B cell (primary cell): ENCODE measurements at regions not wholly inside any gene's neighbourhood (a gene's known extent, or its start where the extent isn't known, plus 50 kb on each side); places are given as distances from the start of the nearest gene placed in this dataset.

ENCODE experiments used
- ATAC-seq: fragments of 200-7000 bp; cut with Tn5 transposase; one replicate; pipeline ENCODE4 v1.10.0; 2021; ENCODE audit warnings: low read depth, mild to moderate bottlenecking, moderate number of reproducible peaks, moderate library complexity
- CTCF ChIA-PET: fragments of 350-600 bp; sonication (Branson Sonifier 250); formaldehyde crosslinking; loops from one replicate; lab custom pipeline; 2021; ENCODE audit warnings: antibody characterized with exemption, inconsistent platforms; lab: Charles Lee
- POLR2A ChIA-PET: fragments of 350-600 bp; sonication (Branson Sonifier 250); formaldehyde crosslinking; loops from one replicate; lab custom pipeline; 2021; ENCODE audit warnings: antibody characterized with exemption; lab: Charles Lee
- DNase-seq: peaks from one replicate; pipeline ENCODE4 v3.0.0; 2013
- H2AFZ ChIP-seq: 2 replicates; pipeline ENCODE4 v1.6.1; 2012; ENCODE audit warnings: mild to moderate bottlenecking, low read depth, low read length; ENCODE audit not compliant: insufficient read depth, poor library complexity, severe bottlenecking
- H3K27ac ChIP-seq, 2 donors: 1 replicate in 1 of 2; 2 replicates in 1 of 2; pipeline ENCODE4 v1.5.1; 2012 to 2013; ENCODE audit warnings: low read length in 2 of 2, mild to moderate bottlenecking in 2 of 2, moderate library complexity in 1 of 2
- H3K27me3 ChIP-seq, 4 experiments: fragments of 200-600 bp in 1 of 4; sonication (generic) in 1 of 4; replicated peaks in 1 of 4; 1 replicate in 2 of 4; 2 replicates in 2 of 4; pipeline versions ENCODE4 v1.6.1 to v1.7.0; 2013 to 2016; ENCODE audit warnings: low read length in 3 of 4, mild to moderate bottlenecking in 2 of 4, mixed read lengths in 1 of 4, moderate library complexity in 1 of 4; ENCODE audit not compliant: insufficient read depth in 4 of 4, control insufficient read depth in 3 of 4; ENCODE audit errors: control extremely low read depth in 1 of 4
- H3K36me3 ChIP-seq, 2 experiments: replicated peaks in 1 of 2; 1 replicate in 1 of 2; 2 replicates in 1 of 2; pipeline versions ENCODE4 v1.6.1 to v1.7.1; 2013; ENCODE audit warnings: low read length in 1 of 2; ENCODE audit not compliant: insufficient read depth in 2 of 2, control insufficient read depth in 1 of 2; ENCODE audit errors: control extremely low read depth in 1 of 2, extremely low read depth in 1 of 2
- H3K4me1 ChIP-seq, 2 donors: fragments of 200-600 bp in 1 of 2; sonication (generic) in 1 of 2; 1 replicate in 1 of 2; 2 replicates in 1 of 2; pipeline versions ENCODE4 v1.5.1 to v1.6.1; 2013 to 2017; ENCODE audit warnings: low read length in 2 of 2; ENCODE audit not compliant: control insufficient read depth in 2 of 2, insufficient read depth in 2 of 2
- H3K4me2 ChIP-seq: replicated peaks from 2 replicates; pipeline ENCODE3; 2012; ENCODE audit warnings: mild to moderate bottlenecking, low read depth, low read length; ENCODE audit not compliant: poor library complexity, severe bottlenecking
- H3K4me3 ChIP-seq, 5 experiments: fragments of 200-600 bp in 1 of 5; sonication (generic) in 1 of 5; 1 replicate in 3 of 5; 2 replicates in 2 of 5; pipeline versions ENCODE4 v1.5.1 to v1.7.0; 2011 to 2016; ENCODE audit warnings: low read length in 4 of 5, mild to moderate bottlenecking in 4 of 5, low read depth in 2 of 5, control low read depth in 1 of 5, moderate library complexity in 1 of 5; ENCODE audit not compliant: insufficient read depth in 1 of 5; ENCODE audit errors: control extremely low read depth in 1 of 5, extremely low read depth in 1 of 5
- H3K79me2 ChIP-seq: fragments of 200-600 bp; sonication (generic); one replicate; pipeline ENCODE4 v1.6.0; 2016; ENCODE audit warnings: low read length; ENCODE audit not compliant: control insufficient read depth, insufficient read depth
- H3K9ac ChIP-seq: fragments of 200-600 bp; sonication (generic); 2 replicates; pipeline ENCODE4 v1.6.1; 2017; ENCODE audit warnings: mild to moderate bottlenecking, low read length, moderate library complexity
- H3K9me3 ChIP-seq, 3 donors: one replicate each; pipeline versions ENCODE4 v1.6.1 to v1.7.1; 2013; ENCODE audit warnings: low read length in 2 of 3; ENCODE audit not compliant: control insufficient read depth in 2 of 3, insufficient read depth in 1 of 3; ENCODE audit errors: control extremely low read depth in 1 of 3
- H4K20me1 ChIP-seq: 2 replicates; pipeline ENCODE4 v1.6.0; 2012; ENCODE audit warnings: mild to moderate bottlenecking, low read length; ENCODE audit not compliant: insufficient read depth, control insufficient read depth, poor library complexity, severe bottlenecking
- H3K27ac Mint-ChIP-seq: one replicate; pipeline ENCODE4 v1.8.0; 2021; ENCODE audit warnings: mixed read lengths
- H3K27me3 Mint-ChIP-seq: one replicate; pipeline ENCODE4 v1.8.0; 2021; ENCODE audit warnings: mixed read lengths
- H3K4me1 Mint-ChIP-seq: one replicate; pipeline ENCODE4 v1.8.0; 2021; ENCODE audit warnings: mixed read lengths
- H3K4me3 Mint-ChIP-seq: one replicate; pipeline ENCODE4 v1.8.0; 2021; ENCODE audit warnings: mixed read lengths
- H3K9me3 Mint-ChIP-seq: one replicate; pipeline ENCODE4 v1.8.0; 2022; ENCODE audit warnings: mixed read lengths; ENCODE audit not compliant: insufficient read depth
- EZH2 ChIP-seq: IDR thresholded peaks from 2 replicates; pipeline ENCODE4 v1.6.1; 2012; ENCODE audit warnings: borderline replicate concordance, low read depth, mild to moderate bottlenecking, moderate library complexity, low read length; ENCODE audit not compliant: insufficient read depth, poor library complexity, severe bottlenecking
- WGBS: methylation state at CpG from one replicate; pipeline ENCODE4 v1.1.5; 2013; ENCODE audit warnings: missing lambda C conversion rate; ENCODE audit not compliant: insufficient coverage; 5-methylcytosine and 5-hydroxymethylcytosine counted together
- intact Hi-C: fragments of 100-400 bp; cut with micrococcal nuclease; formaldehyde crosslinking; loops from one replicate; pipeline ENCODE4 v1.10.0; 2022
- TF ChIP-seq, protein P1 (sequence below): fragments of 200-600 bp; IDR thresholded peaks from one replicate; pipeline ENCODE4 v1.8.0; 2022; ENCODE audit warnings: antibody characterized with exemption, mild to moderate bottlenecking

DNA sequence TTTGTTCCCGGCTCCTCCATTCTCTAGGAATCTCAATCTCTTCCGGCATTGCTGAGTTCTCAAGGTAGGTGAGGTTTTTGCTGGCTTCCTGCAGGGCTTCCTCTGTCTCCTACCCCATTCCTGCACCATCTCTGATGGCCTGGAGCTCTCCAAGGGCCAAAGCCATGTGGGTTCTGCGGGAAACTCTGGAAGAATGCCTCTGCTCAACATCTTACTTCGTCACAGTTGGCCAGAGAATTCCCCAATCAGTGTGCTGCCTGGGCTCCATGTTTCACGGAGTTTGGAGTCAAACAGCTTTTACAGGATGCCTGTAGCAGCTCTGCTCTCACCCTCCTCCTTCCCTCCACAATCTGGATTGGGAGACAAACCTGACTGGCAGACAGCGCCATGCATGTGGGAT is 253.9 kb upstream of the HES1 start:
- DNase-seq (no peak), ATAC-seq (no peak)
- Histone ChIP-seq H3K27me3 (peaks cover 0 to 6% (median 1%) of the 10 kb centered on the region in 4 experiments), H3K4me3 (no peak overlapping the region), H3K79me2 (no peaks in the 10 kb centered on the region), H3K9me3 (peaks cover 0 to 4% (median 2%) of the 10 kb centered on the region in 3 donors), H3K4me1 (peaks cover 0 to 10% of the 10 kb centered on the region in 2 donors), H3K27ac (no peak overlapping the region), H2AFZ (no peak overlapping the region), H3K36me3 (no peaks in the 10 kb centered on the region), H3K4me2 (no peak overlapping the region), H4K20me1 (no peaks in the 10 kb centered on the region), H3K9ac (no peak overlapping the region)
- intact Hi-C loops = no loop called here
- ChIA-PET CTCF (no interaction called here), POLR2A (no interaction called here)
- no peak overlapping the region for H3K4me3 Mint-ChIP-seq
- no peak overlapping the region for H3K27ac Mint-ChIP-seq
- TF ChIP-seq EZH2 = no peak
- TF ChIP-seq, protein P1, sequence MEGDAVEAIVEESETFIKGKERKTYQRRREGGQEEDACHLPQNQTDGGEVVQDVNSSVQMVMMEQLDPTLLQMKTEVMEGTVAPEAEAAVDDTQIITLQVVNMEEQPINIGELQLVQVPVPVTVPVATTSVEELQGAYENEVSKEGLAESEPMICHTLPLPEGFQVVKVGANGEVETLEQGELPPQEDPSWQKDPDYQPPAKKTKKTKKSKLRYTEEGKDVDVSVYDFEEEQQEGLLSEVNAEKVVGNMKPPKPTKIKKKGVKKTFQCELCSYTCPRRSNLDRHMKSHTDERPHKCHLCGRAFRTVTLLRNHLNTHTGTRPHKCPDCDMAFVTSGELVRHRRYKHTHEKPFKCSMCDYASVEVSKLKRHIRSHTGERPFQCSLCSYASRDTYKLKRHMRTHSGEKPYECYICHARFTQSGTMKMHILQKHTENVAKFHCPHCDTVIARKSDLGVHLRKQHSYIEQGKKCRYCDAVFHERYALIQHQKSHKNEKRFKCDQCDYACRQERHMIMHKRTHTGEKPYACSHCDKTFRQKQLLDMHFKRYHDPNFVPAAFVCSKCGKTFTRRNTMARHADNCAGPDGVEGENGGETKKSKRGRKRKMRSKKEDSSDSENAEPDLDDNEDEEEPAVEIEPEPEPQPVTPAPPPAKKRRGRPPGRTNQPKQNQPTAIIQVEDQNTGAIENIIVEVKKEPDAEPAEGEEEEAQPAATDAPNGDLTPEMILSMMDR = no peak
- peaks cover 5% of the 10 kb centered on the region for H3K9me3 Mint-ChIP-seq
- no peaks in the 10 kb centered on the region for H3K27me3 Mint-ChIP-seq
- 91% methylated on average over 4 of the region's 6 CpGs for WGBS
- H3K4me1 Mint-ChIP-seq = peaks cover 11% of the 10 kb centered on the region

DNA sequence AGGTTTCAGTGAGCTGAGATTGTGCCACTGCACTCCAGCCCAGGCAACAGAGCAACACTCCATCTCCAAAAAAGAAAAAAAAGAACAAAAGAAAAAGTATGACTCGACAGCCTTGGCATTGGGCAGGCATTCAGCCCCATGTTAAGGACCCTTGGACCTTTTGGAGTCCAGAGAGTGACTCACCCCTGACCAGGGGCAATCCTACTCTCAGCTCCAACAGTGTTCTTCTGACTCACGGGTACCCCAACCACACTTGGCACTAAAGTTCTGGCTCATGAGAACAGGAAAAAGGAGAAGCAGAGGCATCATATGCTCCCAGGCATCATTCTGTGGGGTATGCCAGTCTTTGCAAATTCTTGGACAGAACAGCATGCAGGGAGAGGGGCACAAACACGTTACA is 252.4 kb upstream of the HES1 start:
- no peak for DNase-seq
- Histone ChIP-seq H3K79me2 (no peaks in the 10 kb centered on the region), H3K4me2 (no peak overlapping the region), H3K4me1 (peaks cover 0 to 10% of the 10 kb centered on the region in 2 donors), H3K27me3 (peaks cover 0 to 6% (median 1%) of the 10 kb centered on the region in 4 experiments), H4K20me1 (no peaks in the 10 kb centered on the region), H3K27ac (no peak overlapping the region), H2AFZ (no peak overlapping the region), H3K9me3 (peaks cover 0 to 4% (median 2%) of the 10 kb centered on the region in 3 donors), H3K36me3 (no peaks in the 10 kb centered on the region), H3K9ac (no peak overlapping the region), H3K4me3 (no peak overlapping the region)
- no peaks in the 10 kb centered on the region for H3K27me3 Mint-ChIP-seq
- H3K27ac Mint-ChIP-seq = no peak overlapping the region
- peaks cover 5% of the 10 kb centered on the region for H3K9me3 Mint-ChIP-seq
- H3K4me3 Mint-ChIP-seq = no peak overlapping the region
- ChIA-PET CTCF (no interaction called here), POLR2A (no interaction called here)
- intact Hi-C loops = no loop called here
- 71% methylated on average over 1 of the region's 3 CpGs for WGBS
- ATAC-seq = no peak
- H3K4me1 Mint-ChIP-seq = peaks cover 11% of the 10 kb centered on the region
- no peak for TF ChIP-seq EZH2
- TF ChIP-seq, protein P1 = no peak
